ENCODE measurements at regions not wholly inside any gene's neighbourhood (a gene's known extent, or its start where the extent isn't known, plus 50 kb on each side); places are given as distances from the start of the nearest gene placed in this dataset.

- Histone ChIP-seq H3K79me2 (ENCODE audit: control insufficient read depth, insufficient read depth, low read length) (no peaks in the 10 kb centered on the region), H3K4me2 (replicated peaks; ENCODE audit: low read depth, low read length, poor library complexity, severe bottlenecking) (no peak overlapping the region), H3K9me3 (ENCODE audit: control extremely low read depth in 1 of 3, control insufficient read depth in 2 of 3, insufficient read depth in 1 of 3, low read length in 2 of 3) (no peaks in the 10 kb centered on the region), H3K36me3 (replicated peaks in 1 of 2; ENCODE audit: control extremely low read depth in 1 of 2, control insufficient read depth in 1 of 2, extremely low read depth in 1 of 2, insufficient read depth in 2 of 2, low read length in 1 of 2) (no peaks in the 10 kb centered on the region), H3K27me3 (replicated peaks in 1 of 4; ENCODE audit: control extremely low read depth in 1 of 4, control insufficient read depth in 3 of 4, insufficient read depth in 4 of 4, low read length in 3 of 4) (no peaks in the 10 kb centered on the region), H3K4me3 (ENCODE audit: control extremely low read depth in 1 of 5, extremely low read depth in 1 of 5, insufficient read depth in 1 of 5, low read depth in 2 of 5, low read length in 4 of 5) (no peak overlapping the region), H4K20me1 (ENCODE audit: control insufficient read depth, insufficient read depth, low read length, poor library complexity, severe bottlenecking) (no peaks in the 10 kb centered on the region), H3K9ac (ENCODE audit: low read length) (no peak overlapping the region), H2AFZ (ENCODE audit: insufficient read depth, low read depth, low read length, poor library complexity, severe bottlenecking) (no peak overlapping the region), H3K27ac (ENCODE audit: low read length in 2 of 2) (no peak overlapping the region), H3K4me1 (ENCODE audit: control insufficient read depth in 2 of 2, insufficient read depth in 2 of 2, low read length in 2 of 2) (no peaks in the 10 kb centered on the region)
- Mint-ChIP-seq H3K27ac (no peak overlapping the region), H3K9me3 (ENCODE audit: insufficient read depth) (peaks cover 2% of the 10 kb centered on the region), H3K27me3 (no peaks in the 10 kb centered on the region), H3K4me1 (peaks cover 1% of the 10 kb centered on the region), H3K4me3 (no peak overlapping the region)
- no CpG with 5 or more reads among the region's 1 CpG for WGBS (ENCODE audit: insufficient coverage)
- CTCF ChIA-PET = no interaction called here
- no peak for ATAC-seq (ENCODE audit: low read depth)
- no peak for DNase-seq
- TF ChIP-seq EZH2 (IDR thresholded peaks at IDR 0.05; ENCODE audit: borderline replicate concordance, insufficient read depth, low read depth, low read length, poor library complexity, severe bottlenecking) (no peak), CTCF (IDR thresholded peaks at IDR 0.05) (no peak)
- POLR2A ChIA-PET = no interaction called here
- intact Hi-C loops (cut with micrococcal nuclease) = no loop called here
These were observed 1103.7 kb upstream of the EPHA6 start for GRCh38 chr3:95710684-95711083.

- DNase-seq (no peak), ATAC-seq (ENCODE audit: low read depth) (no peak)
- H3K9me3 ChIP-seq (ENCODE audit: control extremely low read depth in 1 of 3, control insufficient read depth in 2 of 3, insufficient read depth in 1 of 3, low read length in 2 of 3) = no peaks in the 10 kb centered on the region
- H3K27me3 ChIP-seq (replicated peaks in 1 of 4; ENCODE audit: control extremely low read depth in 1 of 4, control insufficient read depth in 3 of 4, insufficient read depth in 4 of 4, low read length in 3 of 4) = no peaks in the 10 kb centered on the region
- no peak overlapping the region for H3K4me3 ChIP-seq (ENCODE audit: control extremely low read depth in 1 of 5, extremely low read depth in 1 of 5, insufficient read depth in 1 of 5, low read depth in 2 of 5, low read length in 4 of 5)
- H3K9me3 Mint-ChIP-seq (ENCODE audit: insufficient read depth) = peaks cover 2% of the 10 kb centered on the region
- H2AFZ ChIP-seq (ENCODE audit: insufficient read depth, low read depth, low read length, poor library complexity, severe bottlenecking) = no peak overlapping the region
- no peak overlapping the region for H3K4me2 ChIP-seq (replicated peaks; ENCODE audit: low read depth, low read length, poor library complexity, severe bottlenecking)
- no peak overlapping the region for H3K27ac Mint-ChIP-seq
- no peak overlapping the region for H3K27ac ChIP-seq (ENCODE audit: low read length in 2 of 2)
- H3K79me2 ChIP-seq (ENCODE audit: control insufficient read depth, insufficient read depth, low read length) = no peaks in the 10 kb centered on the region
- intact Hi-C loops (cut with micrococcal nuclease) = no loop called here
- H3K4me1 Mint-ChIP-seq = no peaks in the 10 kb centered on the region
- no peak overlapping the region for H3K9ac ChIP-seq (ENCODE audit: low read length)
- TF ChIP-seq EZH2 (IDR thresholded peaks at IDR 0.05; ENCODE audit: borderline replicate concordance, insufficient read depth, low read depth, low read length, poor library complexity, severe bottlenecking) (no peak), CTCF (IDR thresholded peaks at IDR 0.05) (no peak)
- no peaks in the 10 kb centered on the region for H3K36me3 ChIP-seq (replicated peaks in 1 of 2; ENCODE audit: control extremely low read depth in 1 of 2, control insufficient read depth in 1 of 2, extremely low read depth in 1 of 2, insufficient read depth in 2 of 2, low read length in 1 of 2)
- ChIA-PET POLR2A (no interaction called here), CTCF (no interaction called here)
- no CpG with 5 or more reads among the region's 2 CpGs for WGBS (ENCODE audit: insufficient coverage)
- no peaks in the 10 kb centered on the region for H3K27me3 Mint-ChIP-seq
- no peak overlapping the region for H3K4me3 Mint-ChIP-seq
- H3K4me1 ChIP-seq (ENCODE audit: control insufficient read depth in 2 of 2, insufficient read depth in 2 of 2, low read length in 2 of 2) = no peaks in the 10 kb centered on the region
- H4K20me1 ChIP-seq (ENCODE audit: control insufficient read depth, insufficient read depth, low read length, poor library complexity, severe bottlenecking) = no peaks in the 10 kb centered on the region
These were observed 1102.6 kb upstream of the EPHA6 start for GRCh38 chr3:95711789-95712188.

All from B cell (primary cell).